ENCODE measurements at regions not wholly inside any gene's neighbourhood (a gene's known extent, or its start where the extent isn't known, plus 50 kb on each side); places are given as distances from the start of the nearest gene placed in this dataset.

DNA sequence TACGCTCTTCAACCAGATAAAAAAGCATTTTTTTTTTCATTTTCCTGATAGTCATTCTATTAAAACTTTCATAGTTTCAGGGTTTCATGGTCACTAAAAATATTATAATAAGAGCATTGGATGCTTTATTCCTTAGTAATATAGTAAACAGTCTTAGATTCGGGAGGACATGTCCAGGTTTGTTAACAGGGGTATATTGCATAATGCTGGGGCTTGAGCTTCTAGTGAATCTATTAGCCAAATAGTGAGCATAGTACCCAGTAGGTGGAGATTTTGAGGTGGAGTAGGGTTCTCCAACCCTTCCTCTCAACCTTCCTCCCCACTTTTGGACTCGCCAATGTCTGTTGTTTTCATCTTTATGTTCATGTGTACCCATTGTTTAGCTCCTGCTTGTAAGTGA, 277.4 kb upstream of the RGS6 start:
- no peak for DNase-seq

DNA sequence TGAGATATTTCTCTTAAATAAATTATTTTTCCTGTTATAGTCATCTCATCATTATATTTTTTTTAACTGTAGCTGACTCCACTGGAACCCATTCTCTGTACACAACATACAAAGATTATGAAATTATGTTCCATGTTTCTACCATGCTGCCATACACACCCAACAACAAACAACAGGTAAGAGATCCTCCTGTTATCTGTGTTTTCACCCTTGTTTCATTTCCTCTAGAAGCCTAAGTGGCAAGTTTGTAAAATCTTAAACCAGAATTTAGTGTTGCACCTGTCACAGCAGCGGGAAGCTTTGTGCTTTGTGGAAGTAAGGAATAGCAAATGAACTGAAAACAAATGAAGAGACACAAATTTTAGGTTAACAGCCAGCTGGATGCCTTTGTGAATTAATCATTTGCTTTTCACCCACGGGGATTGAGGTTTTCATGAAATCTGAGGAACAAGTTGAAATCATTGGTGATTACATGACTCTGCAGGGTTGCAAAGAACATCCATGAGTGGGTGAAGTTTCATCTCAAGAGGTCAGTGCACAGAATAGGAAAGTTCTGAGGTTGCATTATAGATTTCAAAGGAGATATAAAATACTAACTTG, 273.9 kb upstream of the RGS6 start:
- no peak for DNase-seq

- DNase-seq: no peak
Measured at GRCh38 chr14:71659159-71659558, 273.1 kb upstream of the RGS6 start.

DNA sequence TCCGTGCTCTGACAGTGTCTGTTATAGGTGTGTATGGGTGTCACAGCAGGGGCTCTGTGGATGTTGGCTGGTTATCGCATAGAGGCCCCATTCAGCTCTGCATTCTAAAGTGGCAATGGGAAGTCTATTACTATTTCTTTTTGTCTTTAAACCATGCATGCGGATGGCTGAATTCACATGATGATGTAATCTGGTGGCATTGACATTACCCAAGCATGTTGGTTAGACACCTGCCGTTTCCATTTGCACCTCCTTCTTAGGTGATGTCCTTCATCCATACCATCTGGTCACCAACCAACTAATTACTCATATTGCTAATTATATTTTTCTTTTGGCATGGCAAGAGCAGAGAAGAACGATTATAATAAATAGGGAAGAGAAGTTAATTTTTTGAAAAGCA, 270.8 kb upstream of the RGS6 start:
- DNase-seq: peak; percentile 10

- no peak for DNase-seq
Measured at GRCh38 chr14:71662291-71662790, 269.9 kb upstream of the RGS6 start.

DNA sequence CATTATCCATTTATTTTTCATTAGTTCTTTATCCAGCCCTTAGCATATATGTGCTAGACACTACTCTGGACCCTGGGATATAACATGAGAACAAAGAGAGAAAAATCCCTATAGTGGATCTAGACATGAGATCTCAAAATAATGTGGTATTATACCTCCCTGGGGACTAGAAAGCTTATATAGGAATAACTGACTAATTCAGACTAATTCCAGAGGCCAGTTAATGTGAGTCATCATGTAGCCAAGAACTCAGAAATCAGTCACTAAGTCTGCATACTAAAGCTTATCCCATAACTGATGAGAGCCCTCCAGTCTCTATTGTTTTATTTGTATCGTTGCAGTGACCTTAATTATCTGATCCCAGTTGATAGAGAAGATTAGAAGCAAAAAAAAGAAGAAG, 267.1 kb upstream of the RGS6 start:
- no peak for DNase-seq

GRCh38 chr14:71665781-71666180, 266.4 kb upstream of the RGS6 start:
- DNase-seq: no peak

GRCh38 chr14:71666571-71667145, 265.6 kb upstream of the RGS6 start:
- DNase-seq: no peak

DNA sequence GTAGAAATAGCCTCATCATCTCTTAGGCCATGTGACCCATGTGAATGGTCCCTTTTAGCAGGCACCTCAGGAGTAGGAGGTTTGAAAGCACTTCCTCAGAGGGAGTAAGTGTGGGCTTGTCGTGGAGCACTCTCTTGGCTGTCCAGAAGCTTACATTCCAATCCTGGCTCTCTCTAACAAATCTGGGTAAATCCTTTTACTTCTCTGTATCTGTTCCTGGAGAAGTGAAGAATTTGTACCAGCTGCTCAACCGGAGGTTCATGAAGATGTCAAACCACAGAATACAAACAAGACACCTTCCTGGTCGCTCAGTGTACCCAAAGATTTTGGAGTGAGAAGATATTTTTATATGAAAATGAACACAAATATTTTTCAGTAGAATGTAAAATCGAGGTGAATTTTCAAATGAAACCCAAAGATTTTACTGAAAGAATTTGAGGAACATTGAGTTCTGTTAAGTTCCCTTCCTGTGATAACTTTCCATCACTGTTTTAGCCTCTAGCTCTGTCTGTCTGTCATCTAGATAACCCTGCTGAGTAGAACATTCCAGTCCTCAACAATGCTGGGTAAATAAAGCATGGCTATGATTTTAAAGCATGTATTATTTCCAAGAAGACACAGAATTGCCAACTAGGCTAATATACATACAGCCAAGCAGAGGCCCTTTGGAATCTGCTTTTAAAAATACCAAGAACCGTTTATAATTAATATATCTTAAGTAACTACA, 263.9 kb upstream of the RGS6 start:
- no peak for DNase-seq

DNA sequence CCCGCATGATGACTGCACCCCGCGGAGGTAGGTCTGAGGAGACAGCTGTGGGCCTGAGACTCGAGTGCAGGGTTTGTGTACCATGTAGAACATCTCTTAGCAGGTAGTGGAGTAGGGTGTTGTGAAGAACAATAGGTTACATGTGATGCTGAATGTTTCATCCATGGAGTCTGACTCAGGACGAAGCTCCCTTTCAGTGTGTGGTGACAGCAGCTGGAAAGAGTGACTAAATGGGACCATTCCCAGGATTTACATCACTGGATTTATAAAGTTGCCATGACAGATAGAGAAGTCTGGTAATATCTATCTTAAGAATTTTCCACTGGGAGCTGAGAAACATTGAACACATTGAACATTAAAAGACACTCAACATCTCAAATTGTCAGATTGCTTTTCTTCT, 259.6 kb upstream of the RGS6 start:
- DNase-seq: no peak

DNA sequence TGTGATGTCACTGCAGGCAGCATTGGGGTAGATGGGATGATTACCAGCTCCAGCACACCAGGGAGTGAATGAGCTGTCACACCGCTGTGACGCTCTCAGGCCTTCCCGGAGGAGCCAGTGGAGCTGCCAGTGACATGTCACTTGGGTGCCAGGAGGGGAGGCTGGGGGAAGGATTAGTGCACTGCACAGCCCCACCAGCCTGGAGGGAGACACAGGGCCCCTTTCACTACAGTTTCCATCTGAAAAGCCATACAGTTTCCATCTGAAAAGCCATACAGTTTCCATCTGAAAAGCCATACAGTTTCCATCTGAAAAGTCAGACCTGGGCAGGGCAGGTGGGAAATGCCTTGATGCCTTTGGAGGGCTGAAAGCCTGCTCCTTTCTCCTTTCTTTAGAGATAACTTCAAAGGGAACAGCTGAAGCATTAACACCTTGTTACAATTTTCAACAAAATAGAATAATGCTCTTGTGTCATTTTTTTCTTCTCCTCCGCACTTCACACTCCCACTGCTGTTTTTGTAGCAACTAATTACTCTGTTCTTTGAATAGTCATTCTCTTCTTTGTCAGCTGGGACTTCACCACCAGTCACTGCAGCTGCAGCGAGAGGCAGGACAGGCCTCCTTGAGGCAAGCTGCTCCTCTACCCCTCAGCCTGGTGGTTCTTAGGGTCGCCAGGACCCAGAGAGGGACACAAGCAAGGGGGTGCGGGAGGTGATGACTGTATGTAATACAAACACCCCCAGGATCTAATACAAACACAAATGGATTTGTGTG, 256.9 kb upstream of the RGS6 start:
- no peak for DNase-seq

GRCh38 chr14:71675900-71676287, 256.3 kb upstream of the RGS6 start:
- no peak for DNase-seq

DNA sequence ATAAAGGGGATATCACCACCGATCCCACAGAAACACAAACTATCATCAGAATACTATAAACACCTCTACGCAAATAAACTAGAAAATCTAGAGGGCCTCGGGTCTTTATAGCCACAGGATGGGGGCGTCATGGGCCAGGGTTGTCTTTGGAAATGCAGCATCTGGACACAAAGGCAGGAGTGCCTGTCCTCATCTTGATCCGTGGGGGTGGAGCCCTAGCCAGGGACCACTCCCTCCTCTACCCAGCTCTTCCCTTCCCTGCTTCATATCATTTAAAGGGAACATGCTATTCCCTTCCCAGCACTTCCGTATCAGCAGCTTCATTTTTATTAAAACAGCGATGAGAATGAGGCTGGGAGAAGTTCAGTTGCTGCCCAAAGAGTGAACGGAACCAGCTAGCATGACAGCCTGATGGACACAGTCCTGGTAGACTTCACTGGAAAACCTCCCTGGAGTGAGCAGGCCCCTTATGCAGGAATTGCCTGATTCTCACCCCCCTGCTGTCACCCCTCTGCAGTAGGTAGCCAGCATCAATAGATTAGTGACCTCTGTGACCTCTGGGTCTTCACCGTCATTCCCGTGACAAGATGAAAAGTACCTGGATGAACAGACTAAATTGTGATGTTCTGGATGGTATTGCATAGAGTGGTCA, 251.4 kb upstream of the RGS6 start:
- DNase-seq: no peak

DNA sequence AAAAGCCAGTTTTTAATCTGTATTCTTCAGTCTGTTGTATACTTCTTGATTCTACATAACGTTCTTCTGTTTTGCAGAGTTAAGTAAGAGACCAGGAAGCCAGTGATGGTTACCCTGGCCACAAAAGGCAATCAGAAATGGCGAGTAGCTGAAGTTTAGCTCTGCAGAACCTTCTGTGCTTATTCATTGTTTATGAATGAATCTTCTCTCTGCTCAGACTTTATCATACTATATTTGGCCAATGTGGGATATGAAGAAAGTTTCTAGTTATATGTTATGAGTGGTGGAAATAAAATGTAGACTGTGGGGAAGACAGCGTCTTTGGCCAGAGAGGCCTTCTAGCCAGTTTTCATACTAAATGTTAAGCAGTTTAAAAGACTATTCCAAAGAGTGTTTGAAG, 249.9 kb upstream of the RGS6 start:
- no peak for DNase-seq

DNA sequence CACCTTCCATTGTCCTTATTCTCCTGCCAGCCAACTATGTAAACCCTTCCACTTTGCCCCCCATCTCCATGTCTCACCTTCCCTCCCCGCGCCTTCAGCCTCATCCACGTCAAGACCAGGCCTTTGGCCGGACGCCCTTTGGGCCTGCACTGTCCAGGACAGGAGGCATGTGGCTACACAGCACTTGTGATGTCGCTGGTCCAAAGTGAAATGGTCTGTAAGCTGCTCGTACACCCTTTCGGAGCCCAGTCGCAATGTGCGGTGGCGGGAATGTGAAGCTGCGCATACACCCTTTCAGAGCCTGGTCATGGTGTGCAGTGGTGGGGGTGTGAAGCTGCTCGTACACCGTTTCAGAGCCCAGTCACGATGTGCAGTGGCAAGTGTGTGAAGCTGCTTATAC, 247.9 kb upstream of the RGS6 start:
- no peak for DNase-seq

DNA sequence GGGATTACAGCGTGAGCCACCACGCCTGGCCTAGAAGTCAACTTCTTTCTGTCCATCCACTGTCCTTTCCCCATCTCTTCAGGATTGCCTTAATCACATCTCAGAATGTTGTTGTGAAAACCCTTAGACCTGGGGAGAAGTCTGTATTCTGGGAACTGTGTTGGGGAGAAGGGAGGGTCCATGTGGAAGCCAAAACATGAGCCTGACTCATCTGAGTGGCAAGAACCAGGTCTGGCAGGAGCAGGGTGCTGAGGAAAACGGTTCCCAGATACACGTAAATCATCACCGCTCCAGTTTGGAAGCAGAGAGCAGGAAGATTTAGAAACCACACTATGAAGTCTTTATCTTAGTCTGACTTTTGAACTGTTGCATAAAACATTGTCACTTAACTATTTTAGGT, 245.6 kb upstream of the RGS6 start:
- no peak for DNase-seq

DNA sequence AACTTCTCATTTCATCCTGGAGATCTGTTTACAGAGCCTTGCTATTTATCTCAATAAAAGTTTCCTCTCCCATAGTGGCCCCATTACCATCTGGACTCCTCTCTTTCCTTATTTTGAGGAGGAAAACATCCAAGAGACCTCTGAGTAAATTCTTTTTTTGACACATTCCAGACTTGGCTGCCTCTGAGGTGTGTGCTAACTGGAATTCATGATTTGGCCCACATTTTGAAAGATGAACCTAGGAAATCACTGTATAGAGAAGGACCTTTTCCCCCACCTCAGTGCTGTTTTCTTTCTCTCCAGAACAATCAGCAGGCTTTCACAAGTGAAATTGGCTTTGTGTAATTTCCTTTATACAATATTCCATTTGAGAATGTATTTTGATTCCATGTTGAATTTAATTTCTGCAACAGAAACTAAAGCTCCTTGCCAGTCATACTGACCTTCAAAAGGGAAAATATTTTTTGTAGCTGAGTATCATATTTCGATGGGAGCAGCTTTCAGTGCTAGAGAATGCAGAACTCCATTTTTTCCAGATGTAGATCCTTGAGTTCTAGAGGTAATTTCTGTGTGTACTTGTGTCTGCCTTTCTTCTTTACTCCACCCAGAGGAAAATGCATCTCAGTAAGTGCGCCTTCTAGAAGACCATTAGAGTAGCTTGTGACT, 244.9 kb upstream of the RGS6 start:
- peak; percentile 70 for DNase-seq

DNA sequence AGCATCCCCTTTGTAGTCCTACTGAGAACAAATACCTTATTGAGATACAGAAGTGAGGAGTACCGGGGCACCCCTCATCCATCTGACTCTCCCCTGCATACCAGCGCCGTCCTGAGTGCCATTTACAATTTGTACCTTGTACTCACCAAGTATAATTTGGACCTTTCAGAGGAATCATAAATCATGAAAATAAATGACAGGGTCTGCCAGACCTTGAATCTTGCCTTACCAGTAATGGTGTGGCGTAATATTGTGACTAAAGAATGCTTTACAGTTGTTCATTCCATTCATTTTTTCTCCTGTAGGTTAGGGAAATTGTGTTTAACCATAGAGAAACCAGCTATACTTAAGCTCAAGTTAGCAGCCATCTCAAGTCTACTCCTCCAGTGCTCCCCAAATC, 243.7 kb upstream of the RGS6 start:
- no peak for DNase-seq

DNA sequence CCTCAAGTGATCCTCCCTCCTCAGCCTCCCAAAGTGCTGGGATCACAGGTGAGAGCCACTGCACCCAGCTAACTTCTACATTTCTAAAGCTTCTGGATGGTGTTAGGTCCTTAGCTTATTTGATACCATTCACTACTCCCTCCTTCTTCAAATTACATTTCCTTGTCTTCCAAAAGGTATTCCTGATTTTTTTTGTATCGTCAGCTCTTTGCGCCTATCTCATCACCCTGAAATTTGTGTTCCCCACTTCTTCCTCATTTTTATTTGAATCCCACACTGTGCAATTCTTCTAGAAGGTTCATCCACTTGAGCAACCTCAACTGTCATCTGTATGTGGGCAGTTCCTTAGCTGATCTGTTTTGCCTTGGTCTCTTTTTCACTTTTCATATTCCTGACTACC, 241.8 kb upstream of the RGS6 start:
- no peak for DNase-seq

DNA sequence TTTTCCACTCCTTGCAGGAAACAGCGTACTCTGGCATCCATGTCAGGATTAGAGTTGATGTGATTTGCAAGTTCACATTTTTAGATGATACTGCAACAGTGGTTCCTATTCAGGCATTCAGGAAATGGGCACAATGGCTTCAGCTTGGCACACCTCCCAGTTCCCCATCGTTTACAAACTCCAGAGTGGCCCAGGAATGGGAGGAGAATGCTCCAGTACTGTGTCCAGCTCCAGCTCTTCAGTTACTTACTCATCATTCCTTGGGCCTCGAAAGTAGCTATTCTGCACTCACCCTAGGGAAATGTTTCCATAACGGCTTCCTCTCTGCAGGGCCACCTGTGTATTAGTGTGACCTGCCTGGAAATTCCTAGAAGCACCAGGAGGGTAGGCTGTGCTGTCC, 239.7 kb upstream of the RGS6 start:
- no peak for DNase-seq

- peak; percentile 34 for DNase-seq
Measured at GRCh38 chr14:71693381-71693780, 238.8 kb upstream of the RGS6 start.
